ENCODE measurements at regions not wholly inside any gene's neighbourhood (a gene's known extent, or its start where the extent isn't known, plus 50 kb on each side); places are given as distances from the start of the nearest gene placed in this dataset.
"Not testable (repeated sequence)": the region's sequence is repeated elsewhere in the genome, so short reads cannot be mapped to it uniquely, and the experiment has no call there.

DNA sequence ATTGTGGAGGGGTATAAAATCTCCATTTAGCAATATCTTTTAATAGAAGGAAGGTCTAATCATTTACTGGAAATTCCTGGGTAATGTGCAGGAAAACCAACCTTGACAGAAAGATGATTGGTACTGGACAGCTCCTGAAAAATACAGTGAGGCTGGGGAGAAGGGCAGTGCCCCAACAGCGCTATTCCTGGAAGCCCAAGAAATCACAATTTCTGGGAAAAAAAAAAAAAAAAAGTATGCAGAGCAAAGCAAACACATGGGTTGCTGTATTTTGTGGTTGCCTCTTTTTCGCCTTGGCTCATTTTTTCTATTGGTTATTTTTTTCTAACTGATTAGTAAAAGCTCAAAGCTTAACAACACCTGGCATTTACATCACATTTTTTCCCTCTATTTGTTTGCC lies 249.7 kb downstream of the ENC1 start:
- no peak overlapping the region for H3K4me3 ChIP-seq (ENCODE audit: low read depth, low read length, poor library complexity, severe bottlenecking)
- no peaks in the 10 kb centered on the region for H3K27me3 ChIP-seq (replicated peaks; ENCODE audit: insufficient read depth, low read depth, low read length, poor library complexity)
- H3K4me1 ChIP-seq (ENCODE audit: insufficient read depth, low read length, poor library complexity, severe bottlenecking) = peaks cover 6% of the 10 kb centered on the region
- intact Hi-C loops (cut with micrococcal nuclease; ENCODE audit: unreplicated experiment) = no loop called here
- H3K9me3 ChIP-seq (ENCODE audit: low read depth, low read length, poor library complexity, severe bottlenecking) = no peaks in the 10 kb centered on the region
- no peak for DNase-seq (ENCODE audit: low spot score)
- POLR2A ChIA-PET (ENCODE audit: low non-redundant PET) = no interaction called here
- BruUV-seq (replicated peaks) = no TSS peak
- CTCF ChIA-PET = interaction anchor here (0.7 kb wide), 1 partner anchor 894 kb away, joined by 8 read pairs; no protein-coding TSS in a partner anchor
- no peak for TF ChIP-seq CTCF (conservative IDR thresholded peaks at IDR 0.05; ENCODE audit: low read depth, low read length)
- no peak for TF ChIP-seq EZH2 (IDR thresholded peaks at IDR 0.05; ENCODE audit: borderline replicate concordance, low read depth, low read length, poor library complexity, severe bottlenecking)
- H3K27ac ChIP-seq (ENCODE audit: low read depth, low read length, poor library complexity, severe bottlenecking) = no peak overlapping the region
- H3K36me3 ChIP-seq (ENCODE audit: insufficient read depth, low read length, poor library complexity, severe bottlenecking) = no peaks in the 10 kb centered on the region

DNA sequence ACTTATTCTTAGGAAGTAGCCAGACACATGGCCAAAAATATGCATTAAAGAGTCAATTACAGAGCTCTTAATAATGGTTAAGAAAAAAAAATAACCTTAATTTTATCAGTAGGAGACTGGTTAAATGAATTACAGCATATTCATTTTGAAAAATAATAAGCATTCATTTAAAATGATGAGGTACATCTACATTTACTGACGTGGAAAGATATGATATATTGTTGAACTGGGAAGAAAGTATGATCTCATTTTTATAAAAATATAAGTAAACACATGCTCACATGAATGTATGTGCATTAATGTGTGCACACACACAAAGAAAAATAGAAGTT lies 250.3 kb downstream of the ENC1 start:
- H3K4me3 ChIP-seq (ENCODE audit: low read depth, low read length, poor library complexity, severe bottlenecking) = no peak overlapping the region
- POLR2A ChIA-PET (ENCODE audit: low non-redundant PET) = no interaction called here
- no peaks in the 10 kb centered on the region for H3K36me3 ChIP-seq (ENCODE audit: insufficient read depth, low read length, poor library complexity, severe bottlenecking)
- no TSS peak for BruUV-seq (replicated peaks)
- no peak for DNase-seq (ENCODE audit: low spot score)
- no peak overlapping the region for H3K27ac ChIP-seq (ENCODE audit: low read depth, low read length, poor library complexity, severe bottlenecking)
- TF ChIP-seq CTCF (conservative IDR thresholded peaks at IDR 0.05; ENCODE audit: low read depth, low read length) (no peak), EZH2 (IDR thresholded peaks at IDR 0.05; ENCODE audit: borderline replicate concordance, low read depth, low read length, poor library complexity, severe bottlenecking) (no peak)
- CTCF ChIA-PET = no interaction called here
- no peaks in the 10 kb centered on the region for H3K27me3 ChIP-seq (replicated peaks; ENCODE audit: insufficient read depth, low read depth, low read length, poor library complexity)
- peaks cover 12% of the 10 kb centered on the region for H3K4me1 ChIP-seq (ENCODE audit: insufficient read depth, low read length, poor library complexity, severe bottlenecking)
- H3K9me3 ChIP-seq (ENCODE audit: low read depth, low read length, poor library complexity, severe bottlenecking) = no peaks in the 10 kb centered on the region
- intact Hi-C loops (cut with micrococcal nuclease; ENCODE audit: unreplicated experiment) = no loop called here

GRCh38 chr5:74389531-74390305 lies 250.8 kb downstream of the ENC1 start:
- Histone ChIP-seq H3K4me3 (ENCODE audit: low read depth, low read length, poor library complexity, severe bottlenecking) (no peak overlapping the region), H3K4me1 (ENCODE audit: insufficient read depth, low read length, poor library complexity, severe bottlenecking) (peaks cover 15% of the 10 kb centered on the region), H3K36me3 (ENCODE audit: insufficient read depth, low read length, poor library complexity, severe bottlenecking) (no peaks in the 10 kb centered on the region), H3K9me3 (ENCODE audit: low read depth, low read length, poor library complexity, severe bottlenecking) (no peaks in the 10 kb centered on the region), H3K27me3 (replicated peaks; ENCODE audit: insufficient read depth, low read depth, low read length, poor library complexity) (no peaks in the 10 kb centered on the region), H3K27ac (ENCODE audit: low read depth, low read length, poor library complexity, severe bottlenecking) (no peak overlapping the region)
- no TSS peak for BruUV-seq (replicated peaks)
- intact Hi-C loops (cut with micrococcal nuclease; ENCODE audit: unreplicated experiment) = loop anchor here (10.0 kb wide), 1 partner anchor 155 kb away; no protein-coding TSS in a partner anchor
- ChIA-PET POLR2A (ENCODE audit: low non-redundant PET) (no interaction called here), CTCF (no interaction called here)
- TF ChIP-seq EZH2 (IDR thresholded peaks at IDR 0.05; ENCODE audit: borderline replicate concordance, low read depth, low read length, poor library complexity, severe bottlenecking) (no peak), CTCF (conservative IDR thresholded peaks at IDR 0.05; ENCODE audit: low read depth, low read length) (no peak)
- no peak for DNase-seq (ENCODE audit: low spot score)

- H3K4me3 ChIP-seq (ENCODE audit: low read depth, low read length, poor library complexity, severe bottlenecking); H3K27ac ChIP-seq (ENCODE audit: low read depth, low read length, poor library complexity, severe bottlenecking); CTCF ChIA-PET; H3K36me3 ChIP-seq (ENCODE audit: insufficient read depth, low read length, poor library complexity, severe bottlenecking); H3K27me3 ChIP-seq (replicated peaks; ENCODE audit: insufficient read depth, low read depth, low read length, poor library complexity); POLR2A ChIA-PET (ENCODE audit: low non-redundant PET); DNase-seq (ENCODE audit: low spot score); BruUV-seq (replicated peaks); H3K9me3 ChIP-seq (ENCODE audit: low read depth, low read length, poor library complexity, severe bottlenecking): not testable (repeated sequence)
- intact Hi-C loops (cut with micrococcal nuclease; ENCODE audit: unreplicated experiment) = loop anchor here (10.0 kb wide), 1 partner anchor 156 kb away; no protein-coding TSS in a partner anchor
- H3K4me1 ChIP-seq (ENCODE audit: insufficient read depth, low read length, poor library complexity, severe bottlenecking) = peaks cover 28% of the 10 kb centered on the region
Measured at GRCh38 chr5:74388411-74388810, 252.1 kb downstream of the ENC1 start.
